Ascending aorta (tissue), 2 donors: ENCODE measurements at regions not wholly inside any gene's neighbourhood (a gene's known extent, or its start where the extent isn't known, plus 50 kb on each side); places are given as distances from the start of the nearest gene placed in this dataset.

Source experiments
- DNase-seq, 2 donors: peaks; one replicate each; pipeline ENCODE4 v3.0.0-alpha.2; 2019; ENCODE audit warnings: low spot score in 2 of 2
- H3K27ac ChIP-seq, 2 donors: fragments of 200-600 bp; sonication (generic); one replicate each; pipeline ENCODE4 v1.5.1; 2016 to 2017; ENCODE audit warnings: mild to moderate bottlenecking in 1 of 2
- H3K27me3 ChIP-seq: fragments of 200-600 bp; sonication (generic); one replicate; pipeline ENCODE4 v1.5.1; 2017
- H3K36me3 ChIP-seq, 2 donors: fragments of 200-600 bp; sonication (generic); one replicate each; pipeline ENCODE4 v1.5.1; 2016
- H3K4me1 ChIP-seq, 2 donors: fragments of 200-600 bp; sonication (generic); one replicate each; pipeline ENCODE4 v1.5.1; 2016 to 2017; ENCODE audit warnings: mild to moderate bottlenecking in 1 of 2
- H3K4me3 ChIP-seq, 2 donors: fragments of 200-600 bp; sonication (generic); one replicate each; pipeline ENCODE4 v1.5.1; 2016 to 2017; ENCODE audit warnings: mild to moderate bottlenecking in 1 of 2
- H3K9me3 ChIP-seq, 2 donors: fragments of 200-600 bp; sonication (generic); one replicate each; pipeline ENCODE4 v1.5.1; 2016
- intact Hi-C: fragments of 100-400 bp; cut with DNase I; formaldehyde crosslinking; loops from one replicate; pipeline ENCODE4 v1.15.1; 2023
- TF ChIP-seq, protein P1 (sequence below), 3 experiments: fragments of 200-600 bp in 2 of 3; fragments of 450-650 bp in 1 of 3; sonication (generic) in 2 of 3; IDR thresholded peaks; one replicate each; pipeline ENCODE4 v1.5.1; 2016 to 2019; ENCODE audit warnings: antibody characterized with exemption in 3 of 3, mild to moderate bottlenecking in 1 of 3, moderate library complexity in 1 of 3

DNA sequence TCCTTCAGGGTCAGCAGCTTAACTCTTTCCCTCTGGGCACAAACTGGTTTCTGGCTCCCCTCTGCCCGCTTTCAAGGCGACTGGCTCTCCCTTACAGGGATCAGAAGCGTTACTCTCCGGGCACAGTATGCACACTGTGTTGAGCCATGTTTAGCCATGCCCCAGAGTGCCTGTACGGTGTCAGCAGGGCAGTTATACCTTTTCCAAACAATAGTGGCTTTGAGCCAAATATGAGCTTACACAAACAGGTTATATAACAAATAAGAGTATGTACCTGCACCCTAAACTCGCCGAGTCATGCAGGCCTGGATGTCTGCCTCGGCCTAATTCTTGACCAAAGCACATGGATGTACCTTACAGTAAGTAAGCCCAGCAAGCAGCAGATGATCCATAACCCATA is 175.6 kb upstream of the ANKRD28 start:
- Histone ChIP-seq H3K27me3 (no peaks in the 10 kb centered on the region), H3K36me3 (no peaks in the 10 kb centered on the region), H3K9me3 (no peaks in the 10 kb centered on the region), H3K27ac (no peak overlapping the region), H3K4me3 (no peak overlapping the region), H3K4me1 (no peaks in the 10 kb centered on the region)
- TF ChIP-seq, protein P1, sequence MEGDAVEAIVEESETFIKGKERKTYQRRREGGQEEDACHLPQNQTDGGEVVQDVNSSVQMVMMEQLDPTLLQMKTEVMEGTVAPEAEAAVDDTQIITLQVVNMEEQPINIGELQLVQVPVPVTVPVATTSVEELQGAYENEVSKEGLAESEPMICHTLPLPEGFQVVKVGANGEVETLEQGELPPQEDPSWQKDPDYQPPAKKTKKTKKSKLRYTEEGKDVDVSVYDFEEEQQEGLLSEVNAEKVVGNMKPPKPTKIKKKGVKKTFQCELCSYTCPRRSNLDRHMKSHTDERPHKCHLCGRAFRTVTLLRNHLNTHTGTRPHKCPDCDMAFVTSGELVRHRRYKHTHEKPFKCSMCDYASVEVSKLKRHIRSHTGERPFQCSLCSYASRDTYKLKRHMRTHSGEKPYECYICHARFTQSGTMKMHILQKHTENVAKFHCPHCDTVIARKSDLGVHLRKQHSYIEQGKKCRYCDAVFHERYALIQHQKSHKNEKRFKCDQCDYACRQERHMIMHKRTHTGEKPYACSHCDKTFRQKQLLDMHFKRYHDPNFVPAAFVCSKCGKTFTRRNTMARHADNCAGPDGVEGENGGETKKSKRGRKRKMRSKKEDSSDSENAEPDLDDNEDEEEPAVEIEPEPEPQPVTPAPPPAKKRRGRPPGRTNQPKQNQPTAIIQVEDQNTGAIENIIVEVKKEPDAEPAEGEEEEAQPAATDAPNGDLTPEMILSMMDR (IDR thresholded peaks at IDR 0.05) = no peak
- intact Hi-C loops = no loop called here
- no peak for DNase-seq

GRCh38 chr3:15973940-15974339 is 176.2 kb upstream of the ANKRD28 start:
- TF ChIP-seq, protein P1 (IDR thresholded peaks at IDR 0.05) = no peak
- DNase-seq = no peak

DNA sequence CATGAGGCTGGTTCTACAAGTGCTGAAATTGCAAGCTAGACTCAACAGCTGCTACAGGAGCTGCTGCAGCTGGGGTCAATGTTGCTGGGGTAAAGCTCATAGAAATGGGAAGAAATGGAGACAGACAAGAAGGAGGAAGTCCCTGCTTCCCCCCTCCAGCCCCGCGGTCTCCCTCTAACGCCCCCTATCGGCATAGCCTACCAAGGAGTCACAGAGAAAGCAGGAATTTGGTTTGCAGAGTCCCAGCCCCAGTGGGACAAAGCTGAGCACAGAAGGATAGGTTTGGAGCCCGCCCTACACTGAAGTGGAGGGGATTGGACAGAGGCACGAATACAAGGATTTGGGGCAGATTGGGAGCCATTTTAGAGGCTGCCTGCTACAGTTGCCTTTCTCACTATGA is 176.9 kb upstream of the ANKRD28 start:
- no peaks in the 10 kb centered on the region for H3K9me3 ChIP-seq
- TF ChIP-seq, protein P1 (IDR thresholded peaks at IDR 0.05) = no peak
- no peaks in the 10 kb centered on the region for H3K4me1 ChIP-seq
- intact Hi-C loops = no loop called here
- no peaks in the 10 kb centered on the region for H3K27me3 ChIP-seq
- H3K27ac ChIP-seq = no peak overlapping the region
- H3K36me3 ChIP-seq = no peaks in the 10 kb centered on the region
- H3K4me3 ChIP-seq = no peak overlapping the region
- no peak for DNase-seq

More at GRCh38 chr3:15973940-15974339, 176.2 kb upstream of the ANKRD28 start:
- Histone ChIP-seq H3K27me3 (no peaks in the 10 kb centered on the region), H3K4me1 (no peaks in the 10 kb centered on the region), H3K36me3 (no peaks in the 10 kb centered on the region), H3K27ac (no peak overlapping the region), H3K9me3 (no peaks in the 10 kb centered on the region), H3K4me3 (no peak overlapping the region)
- intact Hi-C loops = no loop called here

DNA sequence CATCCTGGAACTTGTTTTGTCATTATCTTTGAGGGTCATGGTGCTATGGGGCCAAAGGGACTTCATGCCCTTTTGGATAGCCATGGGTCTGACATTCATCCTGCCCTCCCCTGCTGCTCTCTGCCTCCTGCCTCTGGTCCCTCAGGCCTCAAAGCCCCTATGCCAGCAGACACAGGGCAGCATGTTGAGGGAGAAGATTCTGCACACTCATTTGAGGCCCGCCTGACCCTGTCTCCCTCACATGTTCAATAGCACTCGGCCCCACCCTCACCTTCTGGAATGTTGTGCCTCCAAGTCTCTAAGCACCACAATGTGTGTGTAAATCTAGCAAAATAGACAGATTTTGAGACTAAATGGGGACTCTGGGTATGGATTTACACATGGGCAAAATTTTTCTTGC is 178.7 kb upstream of the ANKRD28 start:
- intact Hi-C loops = no loop called here
- TF ChIP-seq, protein P1 (IDR thresholded peaks at IDR 0.05) = no peak
- H3K4me1 ChIP-seq = no peaks in the 10 kb centered on the region
- no peaks in the 10 kb centered on the region for H3K36me3 ChIP-seq
- H3K27me3 ChIP-seq = no peaks in the 10 kb centered on the region
- no peak overlapping the region for H3K4me3 ChIP-seq
- H3K27ac ChIP-seq = no peak overlapping the region
- H3K9me3 ChIP-seq = no peaks in the 10 kb centered on the region
- no peak for DNase-seq

DNA sequence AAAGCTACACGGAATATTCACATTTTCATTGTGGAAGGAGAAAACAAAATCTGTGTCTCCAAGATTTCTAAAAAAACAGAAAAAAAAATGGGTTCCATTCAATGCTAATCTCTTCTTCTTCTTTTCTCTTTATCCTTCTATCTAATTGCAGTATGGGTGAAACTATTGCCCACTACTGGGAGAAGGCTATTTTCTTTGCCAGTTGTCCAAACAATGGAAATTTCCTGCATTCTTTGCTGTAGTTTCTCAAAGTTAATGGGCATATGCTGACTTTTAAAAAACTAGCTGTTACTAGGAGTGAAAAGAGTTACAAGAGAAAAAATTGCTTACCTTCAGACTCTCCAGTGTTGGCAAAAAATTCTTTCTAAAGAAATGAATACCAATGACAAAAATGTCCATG is 179.3 kb upstream of the ANKRD28 start:
- Histone ChIP-seq H3K4me3 (no peak overlapping the region), H3K27ac (no peak overlapping the region), H3K36me3 (no peaks in the 10 kb centered on the region), H3K9me3 (no peaks in the 10 kb centered on the region), H3K27me3 (no peaks in the 10 kb centered on the region), H3K4me1 (no peaks in the 10 kb centered on the region)
- TF ChIP-seq, protein P1 (IDR thresholded peaks at IDR 0.05) = no peak
- DNase-seq = no peak
- intact Hi-C loops = no loop called here

DNA sequence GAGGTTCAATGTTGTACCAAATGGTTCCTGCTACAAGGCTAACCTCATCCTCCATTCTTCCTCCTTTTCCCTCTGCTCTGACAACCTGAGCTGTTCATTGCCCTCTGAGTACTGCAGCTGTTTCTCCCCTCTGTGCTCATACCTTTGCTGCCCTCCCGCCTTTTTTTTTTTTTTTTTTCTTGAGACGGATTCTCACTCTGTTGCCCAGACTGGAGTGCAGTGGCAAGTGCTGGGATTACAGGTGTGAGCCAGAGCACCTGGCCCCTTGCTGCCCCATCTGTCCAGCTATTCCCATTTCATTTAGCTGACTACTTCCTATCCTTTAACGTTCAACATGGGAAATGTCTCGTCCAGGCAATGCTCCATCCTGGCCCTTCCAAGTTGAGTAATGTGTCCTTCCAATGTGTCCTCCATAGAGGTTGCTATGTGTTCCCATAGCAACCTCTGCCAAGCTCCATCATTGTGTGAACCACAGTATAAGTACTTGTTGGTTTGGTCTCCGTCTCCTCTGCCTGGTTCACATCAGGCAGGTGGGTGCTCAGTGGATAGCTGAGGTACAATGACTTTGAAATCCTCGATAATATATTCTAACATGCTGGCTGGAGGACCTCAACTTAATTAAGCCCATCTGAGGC is 179.9 kb upstream of the ANKRD28 start:
- intact Hi-C loops = no loop called here
- H3K4me3 ChIP-seq = no peak overlapping the region
- no peak for DNase-seq
- TF ChIP-seq, protein P1 (IDR thresholded peaks at IDR 0.05) = no peak
- no peaks in the 10 kb centered on the region for H3K9me3 ChIP-seq
- H3K36me3 ChIP-seq = no peaks in the 10 kb centered on the region
- no peaks in the 10 kb centered on the region for H3K27me3 ChIP-seq
- H3K4me1 ChIP-seq = no peaks in the 10 kb centered on the region
- H3K27ac ChIP-seq = no peak overlapping the region
